Right lobe of liver (tissue), 4 donors: ENCODE measurements at regions not wholly inside any gene's neighbourhood (a gene's known extent, or its start where the extent isn't known, plus 50 kb on each side); places are given as distances from the start of the nearest gene placed in this dataset.

Experiments used
- POLR2A ChIP-seq: fragments of 450-650 bp; IDR thresholded peaks from one replicate; pipeline ENCODE4 v1.6.1; 2017; ENCODE audit warnings: antibody characterized with exemption, mild to moderate bottlenecking
- TF ChIP-seq, protein P1 (sequence below), 4 donors: fragments of 200-600 bp in 3 of 4; fragments of 450-650 bp in 1 of 4; IDR thresholded peaks; one replicate each; pipeline versions ENCODE4 v1.5.1 to v1.8.0; 2016 to 2022; ENCODE audit warnings: antibody characterized with exemption in 4 of 4, mild to moderate bottlenecking in 2 of 4
- donor health status: DM: no; HTN: no; CAD: no.
- donor health status: DM: no; HTN: no; CAD: no.
- donor health status: DM: no; HTN: yes; CAD: no.

DNA sequence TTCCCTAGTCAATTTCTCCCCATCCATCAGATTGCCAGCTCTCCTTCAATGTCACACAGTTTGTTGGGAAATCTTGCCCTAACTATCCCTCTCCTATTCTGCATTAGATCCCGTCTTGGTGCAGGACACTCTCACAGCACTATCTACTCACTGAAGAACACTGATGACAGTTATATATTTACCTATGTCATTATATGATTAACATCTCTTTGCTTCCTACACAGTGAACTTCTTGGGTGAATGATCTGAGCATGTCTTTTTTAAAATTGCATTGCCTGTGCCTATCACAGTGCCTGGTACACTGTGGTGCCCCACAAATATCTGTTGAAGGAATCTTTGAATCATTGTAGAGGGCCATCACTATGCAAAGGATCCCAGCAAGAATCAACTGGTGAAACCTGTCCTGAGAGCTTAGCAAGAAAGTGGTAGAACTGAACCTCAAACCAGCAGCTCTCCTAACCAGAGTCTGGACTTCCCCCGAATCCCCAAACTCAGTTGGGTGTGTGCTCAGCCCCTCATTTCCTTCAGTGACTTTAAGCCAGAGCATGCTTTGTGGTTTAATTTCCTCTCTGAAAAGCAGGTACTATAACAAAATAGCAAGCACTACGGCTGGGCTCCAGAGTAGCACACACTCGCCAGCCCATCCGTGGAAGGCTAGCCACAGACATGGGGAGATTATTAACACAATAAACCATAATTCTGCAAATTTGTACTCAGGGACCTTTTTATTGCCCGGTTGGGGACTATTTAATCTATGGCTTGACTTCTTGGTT, 680.7 kb upstream of the SALL1 start:
- TF ChIP-seq, protein P1, sequence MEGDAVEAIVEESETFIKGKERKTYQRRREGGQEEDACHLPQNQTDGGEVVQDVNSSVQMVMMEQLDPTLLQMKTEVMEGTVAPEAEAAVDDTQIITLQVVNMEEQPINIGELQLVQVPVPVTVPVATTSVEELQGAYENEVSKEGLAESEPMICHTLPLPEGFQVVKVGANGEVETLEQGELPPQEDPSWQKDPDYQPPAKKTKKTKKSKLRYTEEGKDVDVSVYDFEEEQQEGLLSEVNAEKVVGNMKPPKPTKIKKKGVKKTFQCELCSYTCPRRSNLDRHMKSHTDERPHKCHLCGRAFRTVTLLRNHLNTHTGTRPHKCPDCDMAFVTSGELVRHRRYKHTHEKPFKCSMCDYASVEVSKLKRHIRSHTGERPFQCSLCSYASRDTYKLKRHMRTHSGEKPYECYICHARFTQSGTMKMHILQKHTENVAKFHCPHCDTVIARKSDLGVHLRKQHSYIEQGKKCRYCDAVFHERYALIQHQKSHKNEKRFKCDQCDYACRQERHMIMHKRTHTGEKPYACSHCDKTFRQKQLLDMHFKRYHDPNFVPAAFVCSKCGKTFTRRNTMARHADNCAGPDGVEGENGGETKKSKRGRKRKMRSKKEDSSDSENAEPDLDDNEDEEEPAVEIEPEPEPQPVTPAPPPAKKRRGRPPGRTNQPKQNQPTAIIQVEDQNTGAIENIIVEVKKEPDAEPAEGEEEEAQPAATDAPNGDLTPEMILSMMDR (IDR thresholded peaks at IDR 0.05) = no peak
- TF ChIP-seq POLR2A = no peak
